Smooth muscle cell (in vitro differentiated cells): ENCODE measurements at regions not wholly inside any gene's neighbourhood (a gene's known extent, or its start where the extent isn't known, plus 50 kb on each side); places are given as distances from the start of the nearest gene placed in this dataset.

Source experiments
- DNase-seq: peaks from one replicate; lab custom pipeline; 2025; ENCODE audit not compliant: unreplicated experiment; lab: John Stamatoyannopoulos, UW
- H2AFZ ChIP-seq: fragments of 200-600 bp; sonication (generic); 2 replicates; pipeline ENCODE4 v1.6.0; 2016; ENCODE audit warnings: antibody characterized with exemption, low read depth, mild to moderate bottlenecking
- H3F3A ChIP-seq: fragments of 200-600 bp; sonication (generic); 2 replicates; pipeline ENCODE4 v1.6.0; 2017; ENCODE audit warnings: antibody characterized with exemption, low read depth
- H3K27ac ChIP-seq: fragments of 200-600 bp; sonication (generic); 2 replicates; pipeline ENCODE4 v1.5.1; 2016; ENCODE audit warnings: low read depth, mild to moderate bottlenecking
- H3K27me3 ChIP-seq: fragments of 200-600 bp; sonication (generic); 2 replicates; pipeline ENCODE4 v1.6.1; 2016; ENCODE audit warnings: low read depth, mild to moderate bottlenecking
- H3K36me3 ChIP-seq: fragments of 200-600 bp; sonication (generic); 2 replicates; pipeline ENCODE4 v1.5.1; 2016; ENCODE audit warnings: low read depth
- H3K4me1 ChIP-seq: fragments of 200-600 bp; sonication (generic); 2 replicates; pipeline ENCODE4 v1.5.1; 2016; ENCODE audit warnings: low read depth
- H3K4me2 ChIP-seq: fragments of 200-600 bp; sonication (generic); 2 replicates; pipeline ENCODE4 v1.6.0; 2016; ENCODE audit warnings: mild to moderate bottlenecking
- H3K4me3 ChIP-seq: fragments of 200-600 bp; sonication (generic); 2 replicates; pipeline ENCODE4 v1.5.1; 2016; ENCODE audit warnings: mild to moderate bottlenecking
- H3K79me2 ChIP-seq: fragments of 200-600 bp; sonication (generic); 2 replicates; pipeline ENCODE4 v1.6.0; 2016; ENCODE audit warnings: low read depth, mild to moderate bottlenecking
- H3K9ac ChIP-seq: fragments of 200-600 bp; sonication (generic); 2 replicates; pipeline ENCODE4 v1.6.0; 2016; ENCODE audit warnings: low read depth
- H3K9me3 ChIP-seq: fragments of 200-600 bp; sonication (generic); replicated peaks from 2 replicates; pipeline ENCODE4 v1.5.1; 2016; ENCODE audit warnings: low read depth
- H4K20me1 ChIP-seq: fragments of 200-600 bp; sonication (generic); 2 replicates; pipeline ENCODE4 v1.6.0; 2016; ENCODE audit warnings: low read depth
- WGBS: methylation state at CpG from one replicate; pipeline ENCODE4 v1.1.7; 2016; ENCODE audit warnings: low lambda C conversion rate; 5-methylcytosine and 5-hydroxymethylcytosine counted together
- TF ChIP-seq, protein P1 (sequence below): fragments of 200-600 bp; sonication (generic); IDR thresholded peaks from 2 replicates; pipeline ENCODE4 v1.5.1; 2017; ENCODE audit warnings: borderline replicate concordance, mild to moderate bottlenecking, antibody characterized with exemption; ENCODE audit not compliant: insufficient read depth, poor library complexity, severe bottlenecking

DNA sequence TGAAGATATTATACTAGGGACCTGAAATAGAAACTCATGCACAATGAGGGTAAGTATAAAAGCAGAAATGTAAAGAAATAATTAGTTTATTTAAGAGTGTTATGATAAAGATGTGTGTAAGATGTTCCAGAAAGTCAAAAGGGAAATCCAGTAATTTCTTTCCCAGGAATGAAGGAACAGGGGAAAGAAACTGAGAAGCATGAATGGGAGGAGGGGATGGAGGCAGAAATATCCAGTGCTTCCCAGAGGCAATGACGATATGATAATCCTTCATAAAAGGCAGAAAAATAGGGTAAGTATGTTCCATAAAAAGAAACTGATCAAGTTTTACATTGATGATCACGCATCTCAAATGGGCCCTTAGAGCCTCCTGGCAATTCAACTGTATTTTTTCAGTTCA, 120.7 kb upstream of the LPAR1 start:
- Histone ChIP-seq H3K9ac (no peak overlapping the region), H2AFZ (no peak overlapping the region), H3K27me3 (no peaks in the 10 kb centered on the region), H3K79me2 (no peaks in the 10 kb centered on the region), H3K4me3 (no peak overlapping the region), H3K27ac (no peak overlapping the region), H3K4me1 (peaks cover 2% of the 10 kb centered on the region), H3F3A (no peaks in the 10 kb centered on the region), H3K9me3 (no peaks in the 10 kb centered on the region), H4K20me1 (no peaks in the 10 kb centered on the region), H3K4me2 (no peak overlapping the region), H3K36me3 (no peaks in the 10 kb centered on the region)
- WGBS: 97% methylated on average over 2 of the region's 2 CpGs
- DNase-seq: no peak
- TF ChIP-seq, protein P1, sequence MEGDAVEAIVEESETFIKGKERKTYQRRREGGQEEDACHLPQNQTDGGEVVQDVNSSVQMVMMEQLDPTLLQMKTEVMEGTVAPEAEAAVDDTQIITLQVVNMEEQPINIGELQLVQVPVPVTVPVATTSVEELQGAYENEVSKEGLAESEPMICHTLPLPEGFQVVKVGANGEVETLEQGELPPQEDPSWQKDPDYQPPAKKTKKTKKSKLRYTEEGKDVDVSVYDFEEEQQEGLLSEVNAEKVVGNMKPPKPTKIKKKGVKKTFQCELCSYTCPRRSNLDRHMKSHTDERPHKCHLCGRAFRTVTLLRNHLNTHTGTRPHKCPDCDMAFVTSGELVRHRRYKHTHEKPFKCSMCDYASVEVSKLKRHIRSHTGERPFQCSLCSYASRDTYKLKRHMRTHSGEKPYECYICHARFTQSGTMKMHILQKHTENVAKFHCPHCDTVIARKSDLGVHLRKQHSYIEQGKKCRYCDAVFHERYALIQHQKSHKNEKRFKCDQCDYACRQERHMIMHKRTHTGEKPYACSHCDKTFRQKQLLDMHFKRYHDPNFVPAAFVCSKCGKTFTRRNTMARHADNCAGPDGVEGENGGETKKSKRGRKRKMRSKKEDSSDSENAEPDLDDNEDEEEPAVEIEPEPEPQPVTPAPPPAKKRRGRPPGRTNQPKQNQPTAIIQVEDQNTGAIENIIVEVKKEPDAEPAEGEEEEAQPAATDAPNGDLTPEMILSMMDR: no peak

DNA sequence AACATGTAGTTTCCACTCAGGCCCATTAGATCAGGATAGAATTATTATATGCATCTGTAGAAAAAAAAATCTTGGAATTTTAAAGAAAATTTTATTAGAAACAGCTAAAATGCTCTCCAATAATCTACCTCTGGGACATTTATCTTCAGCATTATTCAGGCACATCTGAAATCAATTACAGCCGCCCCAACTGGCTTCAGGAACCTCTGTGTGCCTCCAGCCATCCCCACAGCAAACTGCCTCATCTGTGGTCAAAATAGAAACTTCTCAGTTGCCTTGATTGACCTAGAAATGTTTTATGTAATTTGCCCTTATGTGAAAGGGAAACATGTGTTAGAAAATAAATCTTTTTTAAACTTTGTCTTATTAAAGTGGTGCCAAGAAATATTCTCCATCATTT, 120.1 kb upstream of the LPAR1 start:
- H2AFZ ChIP-seq: no peak overlapping the region
- 89% methylated on average over 1 of the region's 1 CpG for WGBS
- no peak overlapping the region for H3K9ac ChIP-seq
- no peak overlapping the region for H3K27ac ChIP-seq
- no peaks in the 10 kb centered on the region for H3K36me3 ChIP-seq
- no peaks in the 10 kb centered on the region for H4K20me1 ChIP-seq
- DNase-seq: no peak
- no peak overlapping the region for H3K4me3 ChIP-seq
- H3K4me2 ChIP-seq: no peak overlapping the region
- TF ChIP-seq, protein P1: no peak
- no peaks in the 10 kb centered on the region for H3K27me3 ChIP-seq
- no peaks in the 10 kb centered on the region for H3K79me2 ChIP-seq
- H3F3A ChIP-seq: no peaks in the 10 kb centered on the region
- H3K4me1 ChIP-seq: no peaks in the 10 kb centered on the region
- no peaks in the 10 kb centered on the region for H3K9me3 ChIP-seq

DNA sequence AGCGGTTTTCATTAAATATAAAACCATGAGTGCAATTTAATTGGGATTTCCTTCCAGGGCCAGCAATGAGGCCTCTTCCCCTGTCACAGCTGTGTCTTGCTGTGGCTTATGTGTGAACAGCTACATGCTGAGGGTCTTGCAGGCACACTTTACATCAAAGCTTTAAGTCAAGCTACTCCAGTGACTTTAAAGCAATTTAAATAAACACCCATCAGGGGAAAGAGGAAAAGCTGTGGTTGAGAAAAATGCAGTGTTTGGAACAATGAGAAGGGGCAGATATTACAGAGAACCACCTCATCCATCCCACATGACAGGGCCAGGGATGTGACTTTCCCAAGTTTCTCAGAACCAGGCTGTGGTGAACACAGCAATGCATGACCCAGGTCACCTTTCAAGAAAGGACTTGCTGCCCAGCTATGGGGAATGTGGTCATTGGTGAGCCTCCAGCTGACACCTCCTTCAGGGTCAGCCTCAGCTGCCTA, 115.9 kb upstream of the LPAR1 start:
- H3K4me2 ChIP-seq: no peak overlapping the region
- no peaks in the 10 kb centered on the region for H3K4me1 ChIP-seq
- H3F3A ChIP-seq: no peaks in the 10 kb centered on the region
- TF ChIP-seq, protein P1: no peak
- H3K36me3 ChIP-seq: no peaks in the 10 kb centered on the region
- DNase-seq: no peak
- H3K9me3 ChIP-seq: no peaks in the 10 kb centered on the region
- no peak overlapping the region for H3K27ac ChIP-seq
- no peak overlapping the region for H3K4me3 ChIP-seq
- no peaks in the 10 kb centered on the region for H3K79me2 ChIP-seq
- H2AFZ ChIP-seq: no peak overlapping the region
- no peak overlapping the region for H3K9ac ChIP-seq
- 75% methylated on average over 1 of the region's 1 CpG for WGBS
- H3K27me3 ChIP-seq: no peaks in the 10 kb centered on the region
- no peaks in the 10 kb centered on the region for H4K20me1 ChIP-seq

DNA sequence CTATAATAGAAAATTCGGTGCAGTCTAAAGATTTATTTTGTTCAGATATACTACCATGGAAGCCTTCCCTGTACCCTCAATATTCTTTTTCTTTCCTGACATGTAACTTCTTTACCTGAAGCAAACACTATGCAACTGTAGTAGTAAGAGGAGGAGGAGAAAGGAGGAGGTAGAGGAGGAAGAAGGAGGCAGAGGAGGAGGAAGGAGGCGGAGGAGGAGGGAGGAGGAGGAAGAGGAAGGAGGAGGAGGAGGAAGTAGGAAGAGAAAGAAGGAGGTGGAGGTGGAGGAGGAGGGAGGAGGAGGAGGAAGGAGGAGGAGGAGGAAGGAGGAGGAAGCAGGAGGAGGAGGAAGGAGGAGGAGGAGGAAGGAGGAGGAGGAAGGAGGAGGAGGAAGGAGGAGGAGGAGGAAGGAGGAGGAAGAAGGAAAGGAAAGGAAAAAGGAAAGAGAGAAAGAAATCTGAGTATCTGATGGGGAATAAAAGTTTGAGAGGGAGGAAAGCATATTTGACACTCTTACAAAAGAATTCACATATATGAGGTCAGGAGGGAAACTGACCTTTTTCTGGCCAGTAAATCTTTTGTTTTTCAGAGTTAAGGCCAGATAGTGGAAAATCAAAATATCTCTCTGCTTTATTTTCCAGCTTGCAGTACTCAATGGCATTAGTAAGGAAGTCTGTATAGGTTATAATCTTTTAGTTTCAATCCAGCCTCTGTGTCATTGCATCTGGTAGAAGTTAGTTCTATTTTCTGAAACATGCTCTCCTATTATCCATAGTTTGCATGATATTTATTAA, 114.5 kb upstream of the LPAR1 start:
- no peaks in the 10 kb centered on the region for H4K20me1 ChIP-seq
- 55% methylated on average over 2 of the region's 2 CpGs for WGBS
- no peaks in the 10 kb centered on the region for H3K36me3 ChIP-seq
- no peaks in the 10 kb centered on the region for H3K27me3 ChIP-seq
- H3K27ac ChIP-seq: no peak overlapping the region
- TF ChIP-seq, protein P1: no peak
- no peaks in the 10 kb centered on the region for H3F3A ChIP-seq
- no peak for DNase-seq
- no peaks in the 10 kb centered on the region for H3K9me3 ChIP-seq
- no peak overlapping the region for H3K4me2 ChIP-seq
- no peaks in the 10 kb centered on the region for H3K79me2 ChIP-seq
- no peaks in the 10 kb centered on the region for H3K4me1 ChIP-seq
- H3K9ac ChIP-seq: no peak overlapping the region
- no peak overlapping the region for H3K4me3 ChIP-seq
- no peak overlapping the region for H2AFZ ChIP-seq
